Glutamatergic neuron (in vitro differentiated cells): ENCODE measurements at regions not wholly inside any gene's neighbourhood (a gene's known extent, or its start where the extent isn't known, plus 50 kb on each side); places are given as distances from the start of the nearest gene placed in this dataset.

Experiments used
- DNase-seq: peaks from one replicate; pipeline ENCODE4 v3.0.0; 2022
- H3K27ac Mint-ChIP-seq: one replicate; pipeline ENCODE4 v1.8.0; 2020; ENCODE audit warnings: mild to moderate bottlenecking, mixed read lengths, inconsistent platforms; ENCODE audit not compliant: unreplicated experiment
- H3K27me3 Mint-ChIP-seq: one replicate; pipeline ENCODE4 v1.8.0; 2020; ENCODE audit warnings: mild to moderate bottlenecking, moderate library complexity, mixed read lengths, inconsistent platforms; ENCODE audit not compliant: unreplicated experiment
- H3K36me3 Mint-ChIP-seq: one replicate; pipeline ENCODE4 v1.8.0; 2020; ENCODE audit warnings: mild to moderate bottlenecking, mixed read lengths, inconsistent platforms; ENCODE audit not compliant: unreplicated experiment
- H3K4me1 Mint-ChIP-seq: one replicate; pipeline ENCODE4 v1.8.0; 2020; ENCODE audit warnings: mild to moderate bottlenecking, low read depth, mixed read lengths, inconsistent platforms; ENCODE audit not compliant: unreplicated experiment
- H3K4me3 Mint-ChIP-seq: one replicate; pipeline ENCODE4 v1.8.0; 2020; ENCODE audit warnings: mild to moderate bottlenecking, mixed read lengths, inconsistent platforms; ENCODE audit not compliant: unreplicated experiment
- H3K9me3 Mint-ChIP-seq: one replicate; pipeline ENCODE4 v1.8.0; 2020; ENCODE audit warnings: mild to moderate bottlenecking, moderate library complexity, mixed read lengths, inconsistent platforms; ENCODE audit not compliant: unreplicated experiment
- TF ChIP-seq, protein P1 (sequence below): fragments of 200-600 bp; sonication (generic); IDR thresholded peaks from one replicate; pipeline ENCODE4 v1.5.0; 2021; ENCODE audit not compliant: partially characterized antibody, unreplicated experiment

DNA sequence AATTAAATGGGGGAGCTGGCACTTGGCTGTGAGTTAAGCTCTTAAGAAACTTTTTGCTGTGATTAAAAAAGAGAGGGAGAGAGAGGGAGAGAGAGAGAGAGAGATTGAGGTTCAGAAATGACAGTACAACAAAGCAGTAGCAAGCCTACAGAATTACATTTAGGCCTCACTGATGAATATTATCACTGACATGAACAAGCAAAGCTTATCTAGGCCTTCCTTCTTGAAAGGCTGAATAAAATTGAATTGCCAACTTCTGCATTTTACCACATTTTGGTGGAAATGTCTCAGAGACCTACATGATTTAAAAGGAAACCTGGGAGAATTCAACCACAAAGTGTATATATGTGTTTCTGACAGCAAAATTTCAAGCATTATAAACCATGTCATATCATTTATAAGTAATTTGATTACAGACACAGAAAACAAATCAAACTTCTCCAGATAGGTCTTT is 530.8 kb downstream of the SOX2 start:
- no peak for DNase-seq
- Mint-ChIP-seq H3K36me3 (no peaks in the 10 kb centered on the region), H3K27me3 (no peaks in the 10 kb centered on the region), H3K9me3 (no peaks in the 10 kb centered on the region), H3K4me3 (no peak overlapping the region), H3K27ac (no peak overlapping the region), H3K4me1 (peaks cover 8% of the 10 kb centered on the region)
- TF ChIP-seq, protein P1, sequence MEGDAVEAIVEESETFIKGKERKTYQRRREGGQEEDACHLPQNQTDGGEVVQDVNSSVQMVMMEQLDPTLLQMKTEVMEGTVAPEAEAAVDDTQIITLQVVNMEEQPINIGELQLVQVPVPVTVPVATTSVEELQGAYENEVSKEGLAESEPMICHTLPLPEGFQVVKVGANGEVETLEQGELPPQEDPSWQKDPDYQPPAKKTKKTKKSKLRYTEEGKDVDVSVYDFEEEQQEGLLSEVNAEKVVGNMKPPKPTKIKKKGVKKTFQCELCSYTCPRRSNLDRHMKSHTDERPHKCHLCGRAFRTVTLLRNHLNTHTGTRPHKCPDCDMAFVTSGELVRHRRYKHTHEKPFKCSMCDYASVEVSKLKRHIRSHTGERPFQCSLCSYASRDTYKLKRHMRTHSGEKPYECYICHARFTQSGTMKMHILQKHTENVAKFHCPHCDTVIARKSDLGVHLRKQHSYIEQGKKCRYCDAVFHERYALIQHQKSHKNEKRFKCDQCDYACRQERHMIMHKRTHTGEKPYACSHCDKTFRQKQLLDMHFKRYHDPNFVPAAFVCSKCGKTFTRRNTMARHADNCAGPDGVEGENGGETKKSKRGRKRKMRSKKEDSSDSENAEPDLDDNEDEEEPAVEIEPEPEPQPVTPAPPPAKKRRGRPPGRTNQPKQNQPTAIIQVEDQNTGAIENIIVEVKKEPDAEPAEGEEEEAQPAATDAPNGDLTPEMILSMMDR: no peak

DNA sequence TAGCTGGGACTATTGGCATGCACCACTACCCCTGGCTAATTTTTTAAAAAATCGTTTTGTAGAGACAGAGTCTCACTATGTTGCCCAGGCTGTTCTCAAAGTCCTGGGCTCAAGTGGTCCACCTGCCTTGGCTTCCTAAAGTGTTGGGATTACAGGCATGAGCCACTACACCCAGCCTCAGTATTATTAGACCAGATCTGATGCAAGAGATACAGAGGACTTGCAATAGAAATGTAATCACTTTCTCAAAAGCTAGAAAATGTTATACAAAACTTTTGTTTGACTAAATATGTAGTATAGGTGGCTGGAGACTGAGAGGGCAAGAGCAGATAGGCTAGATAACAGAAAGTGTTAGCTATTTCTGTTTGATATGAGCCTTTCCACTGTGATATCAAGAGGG is 531.9 kb downstream of the SOX2 start:
- Mint-ChIP-seq H3K27me3 (no peaks in the 10 kb centered on the region), H3K4me3 (no peak overlapping the region), H3K27ac (no peak overlapping the region), H3K36me3 (no peaks in the 10 kb centered on the region), H3K9me3 (no peaks in the 10 kb centered on the region), H3K4me1 (peaks cover 5% of the 10 kb centered on the region)
- no peak for DNase-seq
- TF ChIP-seq, protein P1: no peak

DNA sequence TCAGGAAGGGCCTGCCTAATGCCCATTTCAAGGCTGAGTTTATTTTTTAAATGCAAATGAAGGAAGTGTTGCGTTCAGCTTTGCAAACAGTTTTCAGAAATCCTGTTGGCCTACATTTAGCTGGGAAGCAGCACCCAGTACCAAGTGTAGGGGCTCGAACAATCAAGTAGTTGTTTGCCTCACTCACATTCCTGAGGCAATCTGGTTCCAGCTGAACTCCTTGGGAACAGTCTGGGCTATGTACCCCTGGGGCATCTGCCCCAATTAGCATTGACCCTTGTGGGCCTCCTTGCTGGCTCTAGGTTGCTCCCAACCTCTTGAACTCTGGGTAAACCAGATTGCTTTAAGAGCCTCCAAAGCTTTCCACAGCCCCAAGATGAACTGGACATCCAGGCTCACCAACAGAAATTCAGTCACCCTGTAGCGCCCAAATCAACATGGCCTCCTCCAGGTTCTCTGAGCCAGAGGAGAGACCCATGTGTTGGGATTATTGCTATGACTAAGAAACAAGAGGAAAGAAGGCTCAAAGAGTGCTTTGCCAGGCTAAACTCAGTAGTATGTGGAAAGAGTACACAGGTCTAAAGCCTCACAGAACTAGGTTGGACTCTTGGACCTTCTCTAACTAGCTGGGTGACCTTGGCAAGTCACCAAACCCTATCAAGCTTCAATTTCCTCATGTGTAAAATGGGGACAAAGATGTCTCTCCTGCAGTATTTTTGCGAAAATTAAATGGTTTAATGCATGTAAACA is 532.7 kb downstream of the SOX2 start:
- no peaks in the 10 kb centered on the region for H3K9me3 Mint-ChIP-seq
- H3K4me3 Mint-ChIP-seq: no peak overlapping the region
- DNase-seq: no peak
- H3K27me3 Mint-ChIP-seq: no peaks in the 10 kb centered on the region
- TF ChIP-seq, protein P1: no peak
- peaks cover 5% of the 10 kb centered on the region for H3K4me1 Mint-ChIP-seq
- no peaks in the 10 kb centered on the region for H3K36me3 Mint-ChIP-seq
- H3K27ac Mint-ChIP-seq: no peak overlapping the region

DNA sequence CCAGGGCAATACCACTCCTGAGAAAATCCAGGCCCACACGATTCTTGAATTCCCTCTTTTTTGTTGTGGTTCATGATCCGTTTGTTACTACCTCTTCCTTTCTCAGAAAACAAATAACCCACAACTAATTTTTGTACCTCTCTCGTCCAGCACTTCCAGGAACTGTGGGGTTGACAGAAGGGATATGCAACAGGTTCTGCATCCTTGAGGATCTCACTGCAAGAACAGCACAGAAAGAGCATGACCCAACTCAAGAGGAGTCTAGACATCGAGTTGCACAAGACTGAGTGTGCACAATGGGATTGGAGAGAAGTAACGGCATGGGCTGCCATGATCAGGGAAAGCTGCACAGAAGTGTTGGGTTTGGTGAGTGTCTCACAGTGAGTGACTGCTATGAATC is 533.3 kb downstream of the SOX2 start:
- TF ChIP-seq, protein P1: no peak
- DNase-seq: no peak
- H3K9me3 Mint-ChIP-seq: no peaks in the 10 kb centered on the region
- peaks cover 5% of the 10 kb centered on the region for H3K4me1 Mint-ChIP-seq
- no peak overlapping the region for H3K4me3 Mint-ChIP-seq
- no peak overlapping the region for H3K27ac Mint-ChIP-seq
- H3K36me3 Mint-ChIP-seq: no peaks in the 10 kb centered on the region
- H3K27me3 Mint-ChIP-seq: no peaks in the 10 kb centered on the region

DNA sequence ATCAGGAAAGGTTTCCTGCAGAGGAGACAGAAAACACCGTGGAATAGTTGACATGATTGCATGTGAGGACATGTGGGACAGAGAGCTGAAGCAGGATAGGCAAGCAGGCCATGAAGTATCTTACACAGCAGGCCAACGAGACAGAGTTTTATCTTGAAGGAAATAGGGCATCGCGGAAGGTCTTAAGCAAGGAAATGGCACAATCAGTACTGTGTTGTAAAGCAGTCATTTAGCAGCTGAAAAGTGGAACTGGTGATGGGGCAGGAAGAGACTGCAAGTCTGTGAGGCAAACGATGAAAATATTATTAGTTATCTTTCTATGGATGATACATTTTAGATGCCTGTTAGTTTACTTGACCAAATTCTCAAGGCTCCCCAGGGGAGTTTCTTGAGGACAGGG is 535.1 kb downstream of the SOX2 start:
- H3K36me3 Mint-ChIP-seq: no peaks in the 10 kb centered on the region
- TF ChIP-seq, protein P1: no peak
- no peaks in the 10 kb centered on the region for H3K9me3 Mint-ChIP-seq
- no peak overlapping the region for H3K4me3 Mint-ChIP-seq
- H3K27me3 Mint-ChIP-seq: no peaks in the 10 kb centered on the region
- H3K4me1 Mint-ChIP-seq: peaks cover 2% of the 10 kb centered on the region
- H3K27ac Mint-ChIP-seq: no peak overlapping the region
- no peak for DNase-seq
